Tibial nerve (tissue), 4 donors: ENCODE measurements at regions not wholly inside any gene's neighbourhood (a gene's known extent, or its start where the extent isn't known, plus 50 kb on each side); places are given as distances from the start of the nearest gene placed in this dataset.
"Not testable (repeated sequence)": the region's sequence is repeated elsewhere in the genome, so short reads cannot be mapped to it uniquely, and the experiment has no call there.

Experiments
- DNase-seq, 2 donors: peaks; one replicate each; pipeline ENCODE4 v3.0.0-alpha.2; 2019; ENCODE audit warnings: low spot score in 2 of 2
- H3K27ac ChIP-seq, 4 donors: fragments of 200-600 bp; sonication (generic) in 3 of 4; one replicate each; pipeline ENCODE4 v1.5.1; 2017 to 2019; ENCODE audit warnings: mild to moderate bottlenecking in 1 of 4
- H3K27me3 ChIP-seq, 2 donors: fragments of 200-600 bp; sonication (generic) in 1 of 2; one replicate each; pipeline versions ENCODE4 v1.5.1 to v1.6.0; 2017 to 2019
- H3K36me3 ChIP-seq, 3 donors: fragments of 200-600 bp; sonication (generic); one replicate each; pipeline ENCODE4 v1.5.1; 2018 to 2019
- H3K4me1 ChIP-seq, 4 donors: fragments of 200-600 bp; sonication (generic) in 3 of 4; one replicate each; pipeline ENCODE4 v1.5.1; 2017 to 2019
- H3K4me3 ChIP-seq, 4 donors: fragments of 200-600 bp; sonication (generic) in 3 of 4; one replicate each; pipeline ENCODE4 v1.5.1; 2017 to 2019; ENCODE audit warnings: mild to moderate bottlenecking in 1 of 4, moderate library complexity in 1 of 4
- H3K9me3 ChIP-seq, 4 donors: fragments of 200-600 bp; sonication (generic) in 3 of 4; one replicate each; pipeline ENCODE4 v1.5.1; 2017 to 2019
- EP300 ChIP-seq, 2 donors: sonication (generic); formaldehyde crosslinking; IDR thresholded peaks; one replicate each; pipeline ENCODE4 v1.6.1; 2017; ENCODE audit warnings: antibody characterized with exemption in 2 of 2, mild to moderate bottlenecking in 1 of 2
- POLR2A ChIP-seq, 2 donors: fragments of 450-650 bp; IDR thresholded peaks; one replicate each; pipeline ENCODE4 v1.6.1; 2017; ENCODE audit warnings: antibody characterized with exemption in 2 of 2, mild to moderate bottlenecking in 2 of 2, moderate library complexity in 2 of 2
- WGBS, 2 donors: methylation state at CpG; one replicate each; pipeline ENCODE4 v1.1.5; 2018; 5-methylcytosine and 5-hydroxymethylcytosine counted together
- TF ChIP-seq, protein P1 (sequence below), 5 experiments: fragments of 200-600 bp in 3 of 5; fragments of 450-650 bp in 2 of 5; sonication (generic) in 3 of 5; IDR thresholded peaks; one replicate each; pipeline ENCODE4 v1.5.1; 2016 to 2019; ENCODE audit warnings: antibody characterized with exemption in 5 of 5, mild to moderate bottlenecking in 3 of 5, moderate library complexity in 2 of 5

DNA sequence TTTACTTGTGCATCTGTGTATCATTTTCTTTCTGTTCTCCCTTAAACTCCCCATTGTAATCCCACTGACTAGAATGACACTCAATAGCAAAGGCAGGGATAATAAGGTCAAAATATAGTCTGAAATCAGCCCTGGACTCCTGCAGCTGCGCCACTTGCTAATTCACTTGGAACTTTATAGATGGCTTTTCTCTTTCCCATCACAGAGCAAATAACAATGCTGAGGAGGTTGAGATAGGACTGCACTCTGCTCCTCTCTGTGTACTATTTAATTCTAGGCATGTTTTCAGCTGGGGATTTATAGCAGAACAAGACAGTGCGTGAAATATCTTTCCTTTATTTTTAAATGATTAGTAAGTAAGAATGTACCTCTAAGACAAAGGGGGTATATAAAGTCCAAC, 324.2 kb downstream of the LNPK start:
- Histone ChIP-seq H3K27me3 (peaks cover 0 to 8% of the 10 kb centered on the region in 2 donors), H3K27ac (no peak overlapping the region), H3K9me3 (peaks cover 0 to 12% (median 1%) of the 10 kb centered on the region in 4 donors), H3K36me3 (no peaks in the 10 kb centered on the region), H3K4me1 (no peaks in the 10 kb centered on the region), H3K4me3 (no peak overlapping the region)
- TF ChIP-seq EP300 (IDR thresholded peaks at IDR 0.05) (no peak), POLR2A (IDR thresholded peaks at IDR 0.05) (no peak)
- TF ChIP-seq, protein P1, sequence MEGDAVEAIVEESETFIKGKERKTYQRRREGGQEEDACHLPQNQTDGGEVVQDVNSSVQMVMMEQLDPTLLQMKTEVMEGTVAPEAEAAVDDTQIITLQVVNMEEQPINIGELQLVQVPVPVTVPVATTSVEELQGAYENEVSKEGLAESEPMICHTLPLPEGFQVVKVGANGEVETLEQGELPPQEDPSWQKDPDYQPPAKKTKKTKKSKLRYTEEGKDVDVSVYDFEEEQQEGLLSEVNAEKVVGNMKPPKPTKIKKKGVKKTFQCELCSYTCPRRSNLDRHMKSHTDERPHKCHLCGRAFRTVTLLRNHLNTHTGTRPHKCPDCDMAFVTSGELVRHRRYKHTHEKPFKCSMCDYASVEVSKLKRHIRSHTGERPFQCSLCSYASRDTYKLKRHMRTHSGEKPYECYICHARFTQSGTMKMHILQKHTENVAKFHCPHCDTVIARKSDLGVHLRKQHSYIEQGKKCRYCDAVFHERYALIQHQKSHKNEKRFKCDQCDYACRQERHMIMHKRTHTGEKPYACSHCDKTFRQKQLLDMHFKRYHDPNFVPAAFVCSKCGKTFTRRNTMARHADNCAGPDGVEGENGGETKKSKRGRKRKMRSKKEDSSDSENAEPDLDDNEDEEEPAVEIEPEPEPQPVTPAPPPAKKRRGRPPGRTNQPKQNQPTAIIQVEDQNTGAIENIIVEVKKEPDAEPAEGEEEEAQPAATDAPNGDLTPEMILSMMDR (IDR thresholded peaks at IDR 0.05) = no peak
- DNase-seq = no peak
- 84 to 88% methylated on average over 2 of the region's 2 CpGs for WGBS, 2 donors

DNA sequence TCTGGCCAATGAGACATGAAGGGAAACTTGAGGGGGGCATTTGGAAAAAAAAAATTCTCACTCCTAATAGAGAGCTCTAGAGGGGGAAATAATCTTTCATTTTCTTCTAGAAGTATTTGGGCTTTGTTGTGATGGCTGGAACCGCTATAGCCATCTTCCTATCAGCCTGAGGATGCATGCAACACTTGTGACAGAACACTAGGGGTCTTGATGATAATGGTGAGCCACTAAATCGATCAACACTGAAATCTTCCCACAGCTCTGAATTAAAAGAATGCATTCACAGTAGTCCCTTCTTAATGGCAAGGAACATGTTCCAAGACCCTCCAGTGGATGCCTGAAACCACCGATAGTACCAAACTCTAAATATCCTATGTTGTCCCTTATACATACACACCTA, 325.3 kb downstream of the LNPK start:
- Histone ChIP-seq H3K36me3 (no peaks in the 10 kb centered on the region), H3K4me1 (no peaks in the 10 kb centered on the region), H3K4me3 (no peak overlapping the region), H3K27me3 (peaks cover 0 to 2% of the 10 kb centered on the region in 2 donors), H3K27ac (no peak overlapping the region), H3K9me3 (peaks cover 0 to 14% (median 1%) of the 10 kb centered on the region in 4 donors)
- TF ChIP-seq, protein P1 (IDR thresholded peaks at IDR 0.05) = no peak
- TF ChIP-seq EP300 (IDR thresholded peaks at IDR 0.05) = no peak
- 65 to 93% methylated on average over 3 of the region's 3 CpGs for WGBS, 2 donors
- no peak for DNase-seq

- 61 to 83% methylated on average over 7 of the region's 7 CpGs for WGBS, 2 donors
Observed at GRCh38 chr2:175668804-175669203, 333.3 kb downstream of the LNPK start.

GRCh38 chr2:175662335-175662734, 339.7 kb downstream of the LNPK start:
- no peaks in the 10 kb centered on the region for H3K9me3 ChIP-seq
- DNase-seq = no peak
- H3K27ac ChIP-seq = no peak overlapping the region
- TF ChIP-seq, protein P1 (IDR thresholded peaks at IDR 0.05) = no peak
- no peak for TF ChIP-seq POLR2A (IDR thresholded peaks at IDR 0.05)
- TF ChIP-seq EP300 (IDR thresholded peaks at IDR 0.05) = no peak
- H3K4me1 ChIP-seq = no peaks in the 10 kb centered on the region
- H3K36me3 ChIP-seq = no peaks in the 10 kb centered on the region
- H3K27me3 ChIP-seq = no peaks in the 10 kb centered on the region
- 93 to 96% methylated on average over 1 of the region's 1 CpG for WGBS, 2 donors
- no peak overlapping the region for H3K4me3 ChIP-seq

More at GRCh38 chr2:175668804-175669203, 333.3 kb downstream of the LNPK start:
- H3K4me3 ChIP-seq, DNase-seq, H3K27me3 ChIP-seq, H3K4me1 ChIP-seq, H3K36me3 ChIP-seq, H3K27ac ChIP-seq, H3K9me3 ChIP-seq: not testable (repeated sequence)

DNA sequence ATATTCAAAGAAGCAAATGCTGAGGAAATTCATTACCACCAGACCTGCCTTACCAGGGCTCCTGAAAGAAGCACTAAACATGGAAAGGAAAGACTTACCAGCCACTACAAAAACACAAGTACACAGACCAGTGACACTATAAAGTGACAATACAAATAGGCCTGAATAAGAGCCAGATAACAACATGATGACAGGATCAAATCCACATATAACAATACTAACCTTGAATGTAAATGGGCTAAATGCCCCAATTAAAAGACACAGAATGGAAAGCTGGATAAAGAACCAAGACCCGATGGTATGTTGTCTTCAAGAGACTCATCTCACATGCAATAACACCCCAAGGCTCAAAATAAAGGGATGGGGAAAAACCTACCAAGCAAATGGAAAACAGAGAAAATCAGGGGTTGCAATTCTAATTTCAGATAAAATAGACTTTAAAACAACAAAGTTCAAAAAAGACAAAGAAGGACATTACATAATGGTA, 353.4 kb downstream of the LNPK start:
- Histone ChIP-seq H3K9me3 (peaks cover 0 to 24% (median 1%) of the 10 kb centered on the region in 4 donors), H3K36me3 (no peaks in the 10 kb centered on the region), H3K4me3 (no peak overlapping the region), H3K4me1 (no peaks in the 10 kb centered on the region), H3K27ac (no peak overlapping the region), H3K27me3 (no peaks in the 10 kb centered on the region)
- TF ChIP-seq POLR2A (IDR thresholded peaks at IDR 0.05) (no peak), EP300 (IDR thresholded peaks at IDR 0.05) (no peak)
- TF ChIP-seq, protein P1 (IDR thresholded peaks at IDR 0.05) = no peak
- DNase-seq = no peak
- WGBS, 2 donors = 0% methylated on average over 1 of the region's 1 CpG

DNA sequence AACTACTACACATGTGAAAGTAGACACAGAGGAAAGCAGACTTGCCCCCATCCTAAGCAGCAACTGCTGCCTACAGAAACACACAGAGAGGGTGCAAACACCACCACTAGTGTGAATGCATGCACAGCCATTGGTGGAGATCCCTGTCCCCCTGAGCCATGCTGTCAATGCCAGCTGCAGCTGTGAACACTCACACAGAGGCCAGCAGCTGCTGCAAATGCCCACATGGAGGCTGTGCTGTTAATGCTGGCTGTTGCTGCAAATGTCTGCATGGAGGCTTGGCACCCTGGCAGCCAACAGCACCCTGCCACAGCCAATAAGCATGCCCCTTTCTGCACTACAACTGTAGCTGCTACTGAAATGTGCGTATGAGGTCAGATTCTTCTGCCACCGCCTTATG, 355.0 kb downstream of the LNPK start:
- H3K9me3 ChIP-seq = peaks cover 0 to 24% (median 1%) of the 10 kb centered on the region in 4 donors
- TF ChIP-seq POLR2A (IDR thresholded peaks at IDR 0.05) (no peak), EP300 (IDR thresholded peaks at IDR 0.05) (no peak)
- TF ChIP-seq, protein P1 (IDR thresholded peaks at IDR 0.05) = no peak
- H3K4me3 ChIP-seq = no peak overlapping the region
- no peak for DNase-seq
- no peaks in the 10 kb centered on the region for H3K4me1 ChIP-seq
- H3K27ac ChIP-seq = no peak overlapping the region
- H3K36me3 ChIP-seq = no peaks in the 10 kb centered on the region
- no peaks in the 10 kb centered on the region for H3K27me3 ChIP-seq
- WGBS, 2 donors = 93 to 97% methylated on average over 2 of the region's 2 CpGs
